B cell (primary cell): ENCODE measurements at regions not wholly inside any gene's neighbourhood (a gene's known extent, or its start where the extent isn't known, plus 50 kb on each side); places are given as distances from the start of the nearest gene placed in this dataset.

Source experiments
- ATAC-seq: fragments of 200-7000 bp; cut with Tn5 transposase; one replicate; pipeline ENCODE4 v1.10.0; 2021; ENCODE audit warnings: low read depth, mild to moderate bottlenecking, moderate number of reproducible peaks, moderate library complexity
- CTCF ChIA-PET: fragments of 350-600 bp; sonication (Branson Sonifier 250); formaldehyde crosslinking; loops from one replicate; lab custom pipeline; 2021; ENCODE audit warnings: antibody characterized with exemption, inconsistent platforms; lab: Charles Lee
- POLR2A ChIA-PET: fragments of 350-600 bp; sonication (Branson Sonifier 250); formaldehyde crosslinking; loops from one replicate; lab custom pipeline; 2021; ENCODE audit warnings: antibody characterized with exemption; lab: Charles Lee
- DNase-seq: peaks from one replicate; pipeline ENCODE4 v3.0.0; 2013
- H2AFZ ChIP-seq: 2 replicates; pipeline ENCODE4 v1.6.1; 2012; ENCODE audit warnings: mild to moderate bottlenecking, low read depth, low read length; ENCODE audit not compliant: insufficient read depth, poor library complexity, severe bottlenecking
- H3K27ac ChIP-seq, 2 donors: 1 replicate in 1 of 2; 2 replicates in 1 of 2; pipeline ENCODE4 v1.5.1; 2012 to 2013; ENCODE audit warnings: low read length in 2 of 2, mild to moderate bottlenecking in 2 of 2, moderate library complexity in 1 of 2
- H3K27me3 ChIP-seq, 4 experiments: fragments of 200-600 bp in 1 of 4; sonication (generic) in 1 of 4; replicated peaks in 1 of 4; 1 replicate in 2 of 4; 2 replicates in 2 of 4; pipeline versions ENCODE4 v1.6.1 to v1.7.0; 2013 to 2016; ENCODE audit warnings: low read length in 3 of 4, mild to moderate bottlenecking in 2 of 4, mixed read lengths in 1 of 4, moderate library complexity in 1 of 4; ENCODE audit not compliant: insufficient read depth in 4 of 4, control insufficient read depth in 3 of 4; ENCODE audit errors: control extremely low read depth in 1 of 4
- H3K36me3 ChIP-seq, 2 experiments: replicated peaks in 1 of 2; 1 replicate in 1 of 2; 2 replicates in 1 of 2; pipeline versions ENCODE4 v1.6.1 to v1.7.1; 2013; ENCODE audit warnings: low read length in 1 of 2; ENCODE audit not compliant: insufficient read depth in 2 of 2, control insufficient read depth in 1 of 2; ENCODE audit errors: control extremely low read depth in 1 of 2, extremely low read depth in 1 of 2
- H3K4me1 ChIP-seq, 2 donors: fragments of 200-600 bp in 1 of 2; sonication (generic) in 1 of 2; 1 replicate in 1 of 2; 2 replicates in 1 of 2; pipeline versions ENCODE4 v1.5.1 to v1.6.1; 2013 to 2017; ENCODE audit warnings: low read length in 2 of 2; ENCODE audit not compliant: control insufficient read depth in 2 of 2, insufficient read depth in 2 of 2
- H3K4me2 ChIP-seq: replicated peaks from 2 replicates; pipeline ENCODE3; 2012; ENCODE audit warnings: mild to moderate bottlenecking, low read depth, low read length; ENCODE audit not compliant: poor library complexity, severe bottlenecking
- H3K4me3 ChIP-seq, 5 experiments: fragments of 200-600 bp in 1 of 5; sonication (generic) in 1 of 5; 1 replicate in 3 of 5; 2 replicates in 2 of 5; pipeline versions ENCODE4 v1.5.1 to v1.7.0; 2011 to 2016; ENCODE audit warnings: low read length in 4 of 5, mild to moderate bottlenecking in 4 of 5, low read depth in 2 of 5, control low read depth in 1 of 5, moderate library complexity in 1 of 5; ENCODE audit not compliant: insufficient read depth in 1 of 5; ENCODE audit errors: control extremely low read depth in 1 of 5, extremely low read depth in 1 of 5
- H3K79me2 ChIP-seq: fragments of 200-600 bp; sonication (generic); one replicate; pipeline ENCODE4 v1.6.0; 2016; ENCODE audit warnings: low read length; ENCODE audit not compliant: control insufficient read depth, insufficient read depth
- H3K9ac ChIP-seq: fragments of 200-600 bp; sonication (generic); 2 replicates; pipeline ENCODE4 v1.6.1; 2017; ENCODE audit warnings: mild to moderate bottlenecking, low read length, moderate library complexity
- H3K9me3 ChIP-seq, 3 donors: one replicate each; pipeline versions ENCODE4 v1.6.1 to v1.7.1; 2013; ENCODE audit warnings: low read length in 2 of 3; ENCODE audit not compliant: control insufficient read depth in 2 of 3, insufficient read depth in 1 of 3; ENCODE audit errors: control extremely low read depth in 1 of 3
- H4K20me1 ChIP-seq: 2 replicates; pipeline ENCODE4 v1.6.0; 2012; ENCODE audit warnings: mild to moderate bottlenecking, low read length; ENCODE audit not compliant: insufficient read depth, control insufficient read depth, poor library complexity, severe bottlenecking
- H3K27ac Mint-ChIP-seq: one replicate; pipeline ENCODE4 v1.8.0; 2021; ENCODE audit warnings: mixed read lengths
- H3K27me3 Mint-ChIP-seq: one replicate; pipeline ENCODE4 v1.8.0; 2021; ENCODE audit warnings: mixed read lengths
- H3K4me1 Mint-ChIP-seq: one replicate; pipeline ENCODE4 v1.8.0; 2021; ENCODE audit warnings: mixed read lengths
- H3K4me3 Mint-ChIP-seq: one replicate; pipeline ENCODE4 v1.8.0; 2021; ENCODE audit warnings: mixed read lengths
- H3K9me3 Mint-ChIP-seq: one replicate; pipeline ENCODE4 v1.8.0; 2022; ENCODE audit warnings: mixed read lengths; ENCODE audit not compliant: insufficient read depth
- CTCF ChIP-seq: fragments of 200-600 bp; IDR thresholded peaks from one replicate; pipeline ENCODE4 v1.8.0; 2022; ENCODE audit warnings: antibody characterized with exemption, mild to moderate bottlenecking
- EZH2 ChIP-seq: IDR thresholded peaks from 2 replicates; pipeline ENCODE4 v1.6.1; 2012; ENCODE audit warnings: borderline replicate concordance, low read depth, mild to moderate bottlenecking, moderate library complexity, low read length; ENCODE audit not compliant: insufficient read depth, poor library complexity, severe bottlenecking
- WGBS: methylation state at CpG from one replicate; pipeline ENCODE4 v1.1.5; 2013; ENCODE audit warnings: missing lambda C conversion rate; ENCODE audit not compliant: insufficient coverage; 5-methylcytosine and 5-hydroxymethylcytosine counted together
- intact Hi-C: fragments of 100-400 bp; cut with micrococcal nuclease; formaldehyde crosslinking; loops from one replicate; pipeline ENCODE4 v1.10.0; 2022

- Mint-ChIP-seq H3K4me1 (no peaks in the 10 kb centered on the region), H3K9me3 (peaks cover 4% of the 10 kb centered on the region), H3K27ac (no peak overlapping the region), H3K4me3 (no peak overlapping the region), H3K27me3 (peaks cover 18% of the 10 kb centered on the region)
- Histone ChIP-seq H3K27ac (no peak overlapping the region), H3K79me2 (no peaks in the 10 kb centered on the region), H3K4me2 (no peak overlapping the region), H2AFZ (no peak overlapping the region), H3K27me3 (peaks cover 0 to 6% (median 0%) of the 10 kb centered on the region in 4 experiments), H4K20me1 (no peaks in the 10 kb centered on the region), H3K36me3 (no peaks in the 10 kb centered on the region), H3K9me3 (peaks cover 0 to 3% (median 0%) of the 10 kb centered on the region in 3 donors), H3K4me3 (no peak overlapping the region), H3K4me1 (no peaks in the 10 kb centered on the region), H3K9ac (no peak overlapping the region)
- no peak for ATAC-seq
- no CpG with 5 or more reads among the region's 3 CpGs for WGBS
- no peak for DNase-seq
- no peak for TF ChIP-seq CTCF
- no peak for TF ChIP-seq EZH2
- intact Hi-C loops = no loop called here
- ChIA-PET POLR2A (no interaction called here), CTCF (no interaction called here)
Measured at GRCh38 chr17:6184508-6184907, 114.3 kb downstream of the WSCD1 start.

GRCh38 chr17:6179017-6179416, 108.8 kb downstream of the WSCD1 start:
- H3K9me3 Mint-ChIP-seq = no peaks in the 10 kb centered on the region
- Histone ChIP-seq H3K9me3 (no peaks in the 10 kb centered on the region), H3K4me1 (no peaks in the 10 kb centered on the region), H3K27me3 (peaks cover 0 to 6% (median 0%) of the 10 kb centered on the region in 4 experiments), H2AFZ (no peak overlapping the region), H4K20me1 (no peaks in the 10 kb centered on the region), H3K79me2 (no peaks in the 10 kb centered on the region), H3K36me3 (no peaks in the 10 kb centered on the region), H3K27ac (no peak overlapping the region), H3K4me3 (no peak overlapping the region), H3K9ac (no peak overlapping the region), H3K4me2 (no peak overlapping the region)
- H3K4me1 Mint-ChIP-seq = no peaks in the 10 kb centered on the region
- 42% methylated on average over 4 of the region's 6 CpGs for WGBS
- no peak overlapping the region for H3K4me3 Mint-ChIP-seq
- TF ChIP-seq CTCF (no peak), EZH2 (no peak)
- POLR2A ChIA-PET = no interaction called here
- no peak overlapping the region for H3K27ac Mint-ChIP-seq
- CTCF ChIA-PET = no interaction called here
- no peak for DNase-seq
- H3K27me3 Mint-ChIP-seq = peaks cover 18% of the 10 kb centered on the region
- intact Hi-C loops = no loop called here
- ATAC-seq = no peak
